Hindlimb muscle (tissue), 1 donor: ENCODE measurements at regions not wholly inside any gene's neighbourhood (a gene's known extent, or its start where the extent isn't known, plus 50 kb on each side); places are given as distances from the start of the nearest gene placed in this dataset.

Experiments
- DNase-seq: peaks from one replicate; pipeline ENCODE4 v3.0.0-alpha.2; 2013

DNA sequence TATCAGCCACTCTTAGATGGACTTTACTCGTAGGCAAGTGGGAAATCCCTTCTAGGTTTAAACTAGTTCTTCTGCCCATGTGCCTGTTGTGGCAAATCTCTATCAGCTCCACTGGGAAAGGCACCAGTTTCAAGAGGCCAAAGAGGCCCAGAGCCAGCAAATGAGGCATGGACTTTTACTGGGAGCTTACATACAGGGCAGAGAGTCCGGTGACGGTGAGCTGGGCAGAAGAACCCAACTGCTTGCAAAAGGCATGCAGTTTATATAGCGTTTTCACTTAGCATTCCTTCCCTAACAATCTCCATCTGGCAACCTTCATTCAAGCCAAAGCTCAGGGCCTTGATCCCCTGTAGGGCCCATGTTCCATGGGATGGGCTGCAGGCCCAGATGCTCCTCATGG is 93.0 kb upstream of the C3orf80 start:
- DNase-seq: no peak

DNA sequence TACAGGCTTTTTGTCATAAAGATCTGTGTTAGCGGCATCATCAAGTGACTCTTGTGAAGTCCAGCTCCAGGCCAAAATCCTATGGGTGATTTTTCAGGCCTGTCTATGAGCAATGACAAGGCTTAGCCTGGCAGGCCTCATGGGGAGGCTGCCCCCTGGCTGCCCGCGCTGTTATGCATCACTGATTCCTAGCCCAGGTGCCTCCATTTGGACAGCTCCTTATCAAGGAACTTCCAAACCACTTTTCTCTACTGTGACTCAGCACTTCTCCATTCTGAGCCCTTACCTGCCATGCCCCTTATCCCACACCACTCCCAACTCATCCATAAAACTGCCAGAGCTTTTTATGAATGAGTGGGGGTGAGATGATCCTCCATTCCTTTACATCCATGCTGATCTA is 91.5 kb upstream of the C3orf80 start:
- no peak for DNase-seq

DNA sequence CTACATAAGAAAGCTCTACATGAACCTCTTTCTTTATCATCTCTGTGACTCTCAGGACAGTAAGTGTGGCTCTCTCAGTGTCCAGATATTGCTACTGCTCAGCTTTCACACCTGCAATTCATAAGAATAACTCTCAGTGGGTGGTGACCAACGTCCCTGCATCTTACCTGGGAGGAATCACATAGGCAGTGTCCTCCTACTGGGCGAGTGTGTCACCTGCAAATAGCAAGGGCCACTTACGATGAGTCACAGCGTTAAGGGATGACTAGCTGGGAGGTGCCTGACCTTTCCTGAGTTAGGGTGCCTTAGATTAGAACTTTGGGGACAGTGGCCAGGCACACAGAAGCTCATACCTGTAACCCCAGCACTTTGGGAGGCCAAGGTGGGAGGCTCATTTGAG is 90.8 kb upstream of the C3orf80 start:
- no peak for DNase-seq

DNA sequence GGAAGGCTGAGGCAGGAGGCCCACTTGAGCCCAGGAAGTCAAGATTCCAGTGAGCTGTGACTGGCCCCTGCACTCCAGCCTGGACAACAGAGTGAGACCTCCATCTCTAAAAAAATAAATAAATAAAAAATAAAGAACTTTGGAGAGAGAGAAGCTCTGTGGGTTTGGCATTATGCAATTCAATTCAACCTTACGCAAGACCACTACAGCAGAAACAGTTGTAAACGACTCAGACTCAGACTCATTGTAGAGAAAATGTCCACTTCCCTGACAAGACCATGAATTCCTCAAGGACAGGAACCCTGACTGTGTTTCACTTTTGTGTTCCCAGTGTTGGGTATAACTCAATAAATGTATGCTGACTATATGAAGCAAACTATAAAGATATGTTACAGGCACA is 90.3 kb upstream of the C3orf80 start:
- DNase-seq: no peak

DNA sequence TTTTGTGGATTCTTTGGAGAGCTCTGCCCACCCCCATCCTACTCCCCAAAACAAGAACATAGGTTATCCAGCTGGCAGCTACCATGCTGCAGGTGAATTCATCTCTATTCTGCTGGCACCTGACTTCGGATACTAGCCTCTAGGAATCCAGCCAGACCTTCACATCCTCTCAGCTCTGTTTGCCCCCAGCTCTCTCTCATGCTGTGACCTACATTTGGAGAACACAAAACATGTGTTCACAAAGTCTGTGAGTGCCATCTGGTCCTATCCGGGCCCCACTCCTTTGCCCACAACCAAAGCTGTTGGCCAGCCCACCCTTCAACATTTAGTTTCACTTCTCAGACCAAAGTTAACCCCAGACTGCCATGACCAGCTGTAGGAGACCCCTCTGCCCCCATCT is 89.4 kb upstream of the C3orf80 start:
- no peak for DNase-seq

DNA sequence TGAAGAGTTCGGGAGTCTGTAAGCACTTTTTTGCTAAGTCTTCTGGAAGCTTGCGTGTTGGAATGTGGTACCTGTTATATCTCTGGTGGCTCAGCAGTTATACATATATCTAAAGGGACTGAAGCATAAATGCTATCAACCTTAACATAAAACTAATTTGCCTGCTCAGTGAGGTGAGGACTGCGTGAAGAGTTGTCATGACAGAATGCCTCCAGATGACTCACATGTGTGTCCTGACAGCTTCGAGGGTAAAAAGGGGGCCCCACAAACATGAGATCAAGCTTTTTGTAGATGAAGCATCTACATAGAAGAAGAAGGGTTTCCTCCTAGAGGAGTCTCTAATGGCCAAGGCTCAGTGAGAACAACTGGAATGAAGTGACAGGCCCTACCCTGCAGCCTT is 88.8 kb upstream of the C3orf80 start:
- no peak for DNase-seq

DNA sequence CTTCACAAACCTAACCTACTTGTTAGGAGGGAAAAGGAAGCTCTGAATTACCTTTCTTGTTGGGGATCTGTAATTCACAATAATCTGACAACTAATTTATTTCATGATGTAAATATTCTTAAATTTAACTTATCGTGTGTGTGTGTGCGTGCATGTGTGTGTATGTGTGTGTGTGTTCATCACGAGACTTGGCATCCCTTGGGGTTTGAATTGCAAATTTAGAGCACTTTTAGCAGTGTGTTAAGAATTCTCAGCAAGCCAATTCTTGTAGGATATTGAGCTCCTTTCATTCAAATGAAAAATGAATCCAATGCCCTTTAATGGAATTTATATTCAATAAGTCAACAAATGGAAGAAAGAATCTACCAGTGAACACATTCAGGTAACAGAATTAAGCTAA is 85.9 kb upstream of the C3orf80 start:
- no peak for DNase-seq

DNA sequence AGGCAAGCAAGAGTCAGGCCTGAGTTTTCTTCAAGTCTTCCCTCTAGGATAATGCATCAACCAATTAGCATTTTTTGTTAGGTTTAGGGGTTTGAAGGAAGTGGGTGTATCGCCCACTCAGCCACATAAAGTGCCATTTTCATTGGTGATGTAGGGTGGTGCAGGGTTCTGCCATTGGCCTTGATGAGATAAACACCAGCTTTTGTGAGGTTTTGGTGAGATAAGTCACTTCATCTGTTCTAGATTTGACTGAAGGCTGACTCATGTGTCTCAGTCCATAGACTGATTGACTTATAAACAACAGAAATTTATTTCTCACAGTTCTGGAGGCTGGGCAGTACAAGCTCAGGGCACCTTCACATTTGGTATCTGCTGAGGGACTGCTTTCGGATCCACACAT is 84.5 kb upstream of the C3orf80 start:
- no peak for DNase-seq

DNA sequence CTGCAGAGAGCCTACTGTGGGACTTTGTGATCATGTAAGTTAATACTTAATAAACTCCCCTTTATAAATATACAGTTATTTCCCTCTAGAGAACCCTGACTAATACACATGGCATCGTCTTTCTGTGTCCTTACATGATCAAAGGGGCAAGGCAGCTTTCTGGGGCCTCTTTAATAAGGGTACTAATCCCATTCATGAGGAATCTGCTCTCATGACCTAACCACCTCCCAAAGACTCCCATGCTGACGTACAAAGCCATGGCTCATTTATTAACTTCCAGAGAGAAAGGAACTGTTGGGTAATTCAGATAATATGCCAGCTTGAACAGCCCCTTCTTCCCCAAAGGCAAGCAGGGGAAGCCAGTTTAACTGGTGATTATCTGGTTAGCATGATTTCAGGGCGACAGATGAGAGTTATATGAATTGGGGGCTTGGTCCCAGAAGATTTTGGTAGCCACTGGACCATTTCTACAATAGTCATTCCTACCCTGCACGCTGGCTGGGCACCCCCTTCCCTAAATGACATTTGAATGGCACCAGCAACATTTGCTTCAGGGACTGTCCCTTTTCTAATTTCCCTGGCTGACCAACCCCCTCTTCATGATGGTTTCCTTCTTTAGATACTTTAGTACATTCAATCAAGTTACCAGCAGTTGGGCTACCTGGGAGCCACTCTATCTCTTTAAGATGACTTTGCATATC is 83.6 kb upstream of the C3orf80 start:
- DNase-seq: no peak

DNA sequence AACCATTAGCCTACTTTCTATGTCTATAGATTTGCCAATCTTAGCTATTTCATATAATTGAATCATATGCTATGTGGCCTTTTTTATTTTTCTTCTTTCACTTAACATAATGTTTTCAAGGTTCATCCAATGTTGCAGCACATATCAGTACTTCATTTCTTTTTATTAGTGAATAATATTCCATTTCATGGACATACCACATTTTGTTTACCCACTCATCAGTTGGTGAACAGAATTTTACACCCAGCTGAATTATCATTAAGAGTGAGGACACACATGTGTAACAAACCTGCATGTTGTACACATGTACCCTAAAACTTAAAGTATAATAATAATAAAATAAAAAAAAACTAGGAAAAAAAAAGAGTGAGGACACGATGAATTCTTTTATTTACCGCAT is 81.7 kb upstream of the C3orf80 start:
- DNase-seq: no peak

DNA sequence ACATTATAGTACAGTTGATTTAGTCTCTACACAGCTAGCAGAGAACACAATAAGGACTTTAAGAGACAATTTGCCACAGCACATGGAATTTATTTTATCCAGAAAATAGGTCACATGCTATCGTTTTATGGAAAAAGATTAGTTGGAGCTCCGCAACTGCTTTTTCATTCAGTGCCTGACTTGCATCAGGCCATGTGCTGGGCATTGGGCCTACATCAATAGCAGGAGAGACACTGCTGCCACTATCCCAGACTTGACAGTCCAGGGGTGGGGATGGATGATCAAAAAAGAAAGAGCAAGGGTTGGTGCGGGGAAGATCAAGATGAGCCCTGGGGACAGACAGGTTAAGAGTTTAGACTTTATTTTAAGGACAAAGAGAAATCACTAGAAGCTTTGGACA is 75.2 kb upstream of the C3orf80 start:
- DNase-seq: no peak

DNA sequence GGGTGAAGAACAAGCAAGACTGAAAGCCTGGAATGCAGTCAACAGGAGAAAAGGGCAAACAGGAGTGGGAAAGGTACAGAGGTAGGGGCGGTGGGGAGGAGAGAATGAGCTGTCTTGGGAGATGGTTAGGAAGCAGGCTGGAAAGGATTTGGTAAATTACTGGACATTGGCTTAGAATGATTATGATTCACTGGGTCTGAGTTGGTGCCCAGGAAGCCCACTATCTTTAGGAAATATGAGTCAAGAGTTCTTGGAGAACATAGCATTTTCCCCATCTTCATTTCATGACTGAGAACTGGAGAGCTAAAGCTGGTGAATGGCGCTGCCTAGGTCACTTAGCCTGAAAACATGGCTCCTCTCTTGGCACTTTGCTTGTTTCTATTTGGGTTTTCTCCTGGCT is 74.7 kb upstream of the C3orf80 start:
- no peak for DNase-seq

DNA sequence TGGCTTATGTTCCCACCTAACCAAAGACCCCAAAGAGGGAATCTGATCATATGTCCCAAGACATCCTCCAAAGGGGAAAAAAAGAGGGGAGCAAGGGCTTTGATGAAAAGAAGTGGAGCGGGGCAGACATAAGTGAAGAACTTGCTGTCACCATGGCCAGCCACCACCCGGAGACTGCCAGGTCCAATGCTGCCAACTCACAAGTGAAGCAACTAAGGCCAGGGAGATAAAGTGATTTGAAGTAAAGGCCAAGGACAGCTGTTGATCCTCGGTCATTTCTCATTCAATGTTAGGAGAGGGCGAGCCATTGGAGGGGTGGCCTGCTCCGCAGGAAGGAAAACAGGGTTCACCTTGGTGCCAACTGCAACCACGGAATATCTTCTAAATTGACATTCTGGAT is 72.6 kb upstream of the C3orf80 start:
- DNase-seq: no peak

DNA sequence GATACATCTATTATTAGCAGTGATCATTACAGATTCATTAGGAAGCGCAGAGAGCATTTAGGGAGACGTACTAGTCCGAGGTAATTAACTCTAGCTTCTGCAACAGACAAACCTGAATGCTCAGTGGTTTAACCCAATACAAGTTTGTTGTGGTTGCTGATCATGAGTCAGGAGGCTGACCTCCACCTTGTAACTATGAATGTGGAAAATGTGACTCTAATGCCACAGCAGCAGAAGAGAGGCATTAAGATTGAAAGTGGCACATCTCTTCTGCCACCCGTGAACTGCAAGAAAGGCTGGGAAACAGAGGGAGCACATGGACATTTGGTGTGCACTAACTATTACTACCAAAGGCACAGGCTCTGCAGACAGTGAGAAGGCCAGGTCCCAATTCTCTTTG is 71.2 kb upstream of the C3orf80 start:
- no peak for DNase-seq

DNA sequence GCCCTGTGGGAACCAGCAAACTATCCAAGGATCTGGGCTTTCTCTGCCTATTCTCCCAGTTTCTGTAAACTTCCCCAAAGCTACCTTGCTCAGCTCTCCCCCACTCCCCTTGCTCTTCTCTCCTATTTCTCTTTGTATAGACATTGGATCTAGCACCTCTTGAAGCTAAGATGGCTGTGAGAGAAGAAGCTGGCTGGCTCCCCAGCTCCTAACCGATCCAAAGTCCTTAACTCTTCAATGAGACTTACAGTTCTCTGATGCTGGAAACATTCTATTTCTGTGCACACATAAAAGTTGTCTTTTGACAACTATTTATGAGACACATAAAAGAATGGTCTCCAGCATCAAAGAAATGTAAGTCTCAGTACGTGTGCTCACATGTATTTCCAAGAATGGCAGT is 70.6 kb upstream of the C3orf80 start:
- no peak for DNase-seq

DNA sequence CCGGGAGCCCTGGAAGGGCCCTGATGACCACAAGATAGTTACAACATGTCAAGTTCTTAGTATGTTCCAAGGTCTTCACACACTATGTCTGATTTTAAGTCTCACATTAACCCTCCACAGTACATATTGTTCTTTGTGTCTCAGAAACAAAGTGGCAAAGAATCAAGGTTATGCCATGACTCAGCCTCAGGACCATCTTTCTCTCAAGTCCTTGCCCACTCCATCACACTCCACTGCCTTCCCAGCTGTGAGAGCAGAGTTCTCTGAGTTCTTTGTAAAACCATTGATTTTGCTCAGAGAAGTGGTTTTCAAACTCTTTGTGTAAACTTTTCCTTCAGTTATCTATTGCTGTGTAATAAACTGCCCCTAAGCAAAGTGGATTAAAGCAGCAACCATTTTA is 67.9 kb upstream of the C3orf80 start:
- no peak for DNase-seq

DNA sequence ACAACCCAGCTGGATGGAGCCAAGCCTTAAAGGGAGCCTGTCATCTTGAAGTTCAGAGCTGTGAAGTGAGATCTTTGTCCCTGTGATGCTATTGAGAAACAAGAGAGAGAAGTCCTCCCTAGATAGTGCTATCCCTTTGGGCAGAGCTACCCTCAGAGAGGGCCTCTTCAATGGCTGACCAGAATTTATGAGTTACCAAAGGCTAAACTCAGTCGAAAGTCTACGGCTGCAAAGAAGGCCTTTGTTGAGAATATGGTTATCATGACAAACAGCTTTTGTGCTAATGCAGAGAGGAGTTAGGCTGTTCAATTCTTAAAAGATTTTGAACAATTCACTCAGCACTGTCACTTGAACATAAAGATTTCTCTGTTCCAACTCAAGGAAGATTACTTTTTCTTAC is 65.9 kb upstream of the C3orf80 start:
- DNase-seq: no peak

DNA sequence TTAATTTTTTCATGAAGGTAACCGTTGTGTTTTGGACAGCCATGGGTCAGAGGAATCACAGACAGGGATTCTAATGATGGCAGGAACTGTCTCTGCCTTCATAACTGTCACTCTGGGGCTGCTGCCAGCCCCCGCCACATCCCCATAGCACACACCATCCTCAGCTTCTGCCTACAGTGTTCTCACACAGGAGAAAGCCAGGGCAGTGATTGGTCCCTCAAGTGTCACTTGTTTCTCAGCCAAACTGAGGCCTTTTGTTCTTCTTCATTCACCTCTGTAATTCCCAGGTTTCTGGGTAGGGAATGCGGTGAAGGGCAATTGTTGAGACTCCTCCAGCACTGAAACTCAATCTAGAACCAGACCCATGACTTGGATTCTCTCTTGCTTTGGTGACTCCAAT is 65.4 kb upstream of the C3orf80 start:
- no peak for DNase-seq

DNA sequence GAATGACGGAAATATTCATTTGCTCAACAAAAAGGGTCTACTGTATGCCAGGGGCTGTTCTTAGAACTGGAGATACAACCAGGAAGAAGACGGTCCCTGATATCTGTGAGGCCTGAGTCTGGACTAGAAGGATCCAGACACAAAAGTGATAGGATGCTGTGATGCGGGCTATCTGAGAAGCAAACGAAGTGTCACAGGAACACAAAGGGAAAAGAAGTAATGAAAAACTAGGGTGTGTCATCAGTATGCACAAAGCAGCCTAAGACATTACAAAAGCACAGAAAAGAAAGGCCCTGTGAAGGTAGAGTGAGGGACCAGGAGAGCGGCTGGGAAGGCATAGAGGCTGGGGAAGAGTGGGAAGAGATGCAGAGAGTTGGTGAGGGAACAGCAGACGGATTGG is 63.3 kb upstream of the C3orf80 start:
- no peak for DNase-seq

DNA sequence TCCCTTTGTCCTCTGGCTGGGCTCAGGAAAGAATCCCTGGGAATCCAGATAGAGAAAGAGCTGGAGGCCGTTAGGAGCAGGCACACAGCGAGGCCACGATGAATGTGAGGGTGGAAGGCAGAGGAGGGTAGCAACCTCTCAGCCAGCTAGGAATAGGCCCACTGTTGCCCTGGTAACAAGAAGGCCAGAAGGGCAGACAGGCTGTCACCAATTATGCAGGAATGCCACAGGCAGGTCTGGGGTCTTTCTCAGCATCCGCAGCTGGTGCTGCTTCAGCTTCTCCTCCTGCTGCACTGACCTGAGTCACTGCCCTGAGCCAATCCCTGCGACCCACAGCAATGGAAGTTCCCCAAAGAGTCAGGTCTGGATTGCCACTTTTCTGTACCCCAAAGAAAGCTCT is 62.8 kb upstream of the C3orf80 start:
- no peak for DNase-seq

DNA sequence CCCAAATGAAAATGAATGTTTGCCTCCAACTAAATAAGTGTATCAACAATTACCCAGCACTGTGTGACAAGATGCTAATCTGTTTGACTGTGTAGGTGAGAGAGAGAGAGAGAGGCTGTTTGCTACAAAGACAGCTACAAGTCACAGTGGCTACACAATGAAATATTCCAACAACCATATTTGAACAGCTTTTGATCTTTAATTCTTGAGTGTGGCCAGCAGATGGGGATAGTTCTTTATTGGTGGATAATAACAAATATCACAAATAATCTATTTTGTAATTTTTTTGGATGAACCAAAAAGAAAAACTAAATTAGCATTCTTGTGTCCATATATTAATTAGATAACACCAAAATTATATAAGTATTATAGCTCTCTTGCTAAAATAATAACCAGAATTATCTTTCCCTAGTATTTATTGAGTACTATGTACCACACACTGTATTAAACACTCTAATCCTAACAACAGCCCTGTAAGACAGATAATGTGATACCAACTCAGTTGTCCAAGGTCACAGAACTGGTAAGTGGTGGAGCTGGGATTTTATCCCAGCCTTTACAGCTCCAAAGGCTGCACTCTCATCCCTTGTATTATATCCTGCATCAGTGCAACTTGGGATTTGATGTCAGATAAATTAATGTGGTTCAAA is 61.9 kb upstream of the C3orf80 start:
- peak; percentile 6 for DNase-seq

DNA sequence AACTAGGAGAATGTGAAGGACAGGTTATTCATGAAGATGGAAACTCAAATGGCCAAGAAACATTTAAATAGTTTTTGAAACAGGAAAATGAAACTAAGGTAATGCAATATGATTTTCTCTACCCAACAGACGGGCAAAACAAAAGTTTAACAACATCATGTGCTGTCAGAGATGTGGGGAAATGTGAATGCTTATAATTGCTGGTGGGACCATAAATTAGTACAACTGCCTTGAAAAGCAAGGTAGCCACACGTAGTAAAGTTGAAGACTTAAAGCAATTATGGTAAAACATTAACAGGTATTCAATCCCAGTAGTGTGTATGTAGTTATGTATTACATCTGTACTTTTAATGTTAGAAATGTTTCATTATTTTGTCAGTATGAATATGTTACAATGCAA is 57.0 kb upstream of the C3orf80 start:
- DNase-seq: no peak

DNA sequence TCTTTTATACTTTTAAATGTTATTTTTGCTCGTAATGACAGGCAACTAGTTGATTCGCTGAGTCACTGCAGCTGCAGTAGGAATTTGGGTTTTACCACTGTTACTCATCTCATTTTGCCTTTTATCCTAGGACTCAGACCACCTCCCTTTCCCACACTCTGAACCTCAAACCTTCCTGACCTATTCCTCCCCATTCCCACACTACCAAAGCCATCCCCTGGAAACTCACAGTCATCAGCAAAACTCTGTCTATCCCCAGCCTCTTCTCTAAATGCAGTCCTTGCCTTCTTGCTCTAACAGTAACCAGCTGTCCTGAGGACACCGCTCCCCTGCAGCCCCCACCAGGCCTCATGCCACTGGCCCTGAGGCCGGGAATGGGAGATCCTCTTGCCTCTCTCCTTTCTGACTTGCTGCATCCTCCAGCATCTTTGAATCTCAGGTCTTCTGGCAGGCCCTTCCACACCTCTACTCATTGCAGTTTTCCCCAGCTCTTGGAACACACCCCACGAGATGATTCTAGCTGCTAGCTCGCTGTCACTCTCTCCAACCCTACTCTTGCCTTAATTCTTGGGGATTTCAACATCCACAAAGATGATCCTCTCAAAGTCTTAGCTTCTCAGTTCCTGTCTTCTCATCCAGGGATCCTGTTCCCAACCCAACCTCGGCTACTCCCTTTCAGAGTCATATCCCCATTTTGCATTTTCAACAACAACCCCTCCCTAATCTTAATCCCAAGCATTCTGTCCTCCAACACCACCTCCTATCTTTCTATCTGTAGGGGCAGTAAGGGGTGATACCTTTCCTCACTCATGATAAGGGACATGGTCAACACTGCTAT is 55.9 kb upstream of the C3orf80 start:
- no peak for DNase-seq
